ENCODE measurements at regions not wholly inside any gene's neighbourhood (a gene's known extent, or its start where the extent isn't known, plus 50 kb on each side); places are given as distances from the start of the nearest gene placed in this dataset.

DNA sequence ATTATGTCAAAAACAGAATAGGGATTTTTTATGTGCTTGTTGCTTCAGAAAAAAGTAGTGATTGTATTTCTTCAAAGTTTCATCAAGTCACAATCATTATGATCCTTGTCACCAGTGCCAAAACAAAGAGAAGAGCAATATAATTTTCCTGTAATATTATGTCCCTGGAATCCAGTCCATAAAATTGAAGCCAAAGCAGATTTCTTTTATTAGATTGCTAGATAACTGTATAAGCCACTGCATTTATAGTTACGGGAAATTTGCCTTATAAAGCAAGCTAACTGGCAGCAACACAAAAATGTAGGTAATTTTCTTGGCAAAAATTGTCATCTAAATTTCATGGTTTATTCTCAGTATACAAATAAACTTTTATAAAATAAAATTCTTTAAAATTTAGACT is 296.1 kb upstream of the ANKRD50 start:
- no peak for DNase-seq (ENCODE audit: low read depth)
- H3K4me3 ChIP-seq (ENCODE audit: low read depth, low read length), result no peak overlapping the region
- TF ChIP-seq, protein P1, sequence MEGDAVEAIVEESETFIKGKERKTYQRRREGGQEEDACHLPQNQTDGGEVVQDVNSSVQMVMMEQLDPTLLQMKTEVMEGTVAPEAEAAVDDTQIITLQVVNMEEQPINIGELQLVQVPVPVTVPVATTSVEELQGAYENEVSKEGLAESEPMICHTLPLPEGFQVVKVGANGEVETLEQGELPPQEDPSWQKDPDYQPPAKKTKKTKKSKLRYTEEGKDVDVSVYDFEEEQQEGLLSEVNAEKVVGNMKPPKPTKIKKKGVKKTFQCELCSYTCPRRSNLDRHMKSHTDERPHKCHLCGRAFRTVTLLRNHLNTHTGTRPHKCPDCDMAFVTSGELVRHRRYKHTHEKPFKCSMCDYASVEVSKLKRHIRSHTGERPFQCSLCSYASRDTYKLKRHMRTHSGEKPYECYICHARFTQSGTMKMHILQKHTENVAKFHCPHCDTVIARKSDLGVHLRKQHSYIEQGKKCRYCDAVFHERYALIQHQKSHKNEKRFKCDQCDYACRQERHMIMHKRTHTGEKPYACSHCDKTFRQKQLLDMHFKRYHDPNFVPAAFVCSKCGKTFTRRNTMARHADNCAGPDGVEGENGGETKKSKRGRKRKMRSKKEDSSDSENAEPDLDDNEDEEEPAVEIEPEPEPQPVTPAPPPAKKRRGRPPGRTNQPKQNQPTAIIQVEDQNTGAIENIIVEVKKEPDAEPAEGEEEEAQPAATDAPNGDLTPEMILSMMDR (conservative IDR thresholded peaks at IDR 0.05; ENCODE audit: low read depth, low read length), result no peak

DNA sequence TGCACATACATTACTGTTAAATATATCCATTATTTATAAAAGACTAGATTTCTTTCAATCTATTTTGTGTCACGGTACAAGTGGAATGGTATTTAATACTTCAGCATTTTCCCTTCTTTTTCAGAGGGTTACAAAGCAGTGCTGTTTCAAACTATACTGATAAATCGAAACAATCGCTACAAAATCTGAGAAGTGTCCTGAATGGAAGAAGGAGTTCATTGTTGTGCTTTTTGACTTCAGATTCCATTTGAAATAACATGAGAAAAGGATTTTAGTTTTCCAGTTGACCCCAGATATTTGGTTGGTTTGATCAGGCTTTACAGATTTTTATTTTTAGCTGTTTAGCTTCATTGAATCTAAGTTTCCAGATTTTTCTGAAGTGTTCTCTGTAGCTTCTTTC is 292.1 kb upstream of the ANKRD50 start:
- TF ChIP-seq, protein P1 (conservative IDR thresholded peaks at IDR 0.05; ENCODE audit: low read depth, low read length), result no peak
- no peak for DNase-seq (ENCODE audit: low read depth)
- H3K4me3 ChIP-seq (ENCODE audit: low read depth, low read length), result no peak overlapping the region

DNA sequence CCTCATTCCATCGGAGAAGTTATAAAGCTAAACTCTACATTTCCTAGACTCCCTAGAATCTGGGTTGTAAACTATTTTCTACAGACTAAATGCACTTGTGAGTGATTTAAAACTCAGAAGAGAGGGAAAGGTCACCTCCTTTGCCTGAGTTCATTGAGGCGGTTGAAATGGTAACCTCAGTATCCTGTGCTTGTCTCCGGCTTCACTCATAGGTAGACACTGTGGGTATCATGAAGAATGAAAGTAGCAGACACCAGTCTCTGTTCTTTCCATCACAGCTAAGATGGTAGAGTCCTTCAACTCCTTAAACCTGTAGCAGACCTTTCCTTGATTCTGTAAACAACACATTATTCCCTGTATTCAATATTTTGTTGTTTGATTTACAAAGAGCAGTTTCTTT is 291.3 kb upstream of the ANKRD50 start:
- no peak overlapping the region for H3K4me3 ChIP-seq (ENCODE audit: low read depth, low read length)
- TF ChIP-seq, protein P1 (conservative IDR thresholded peaks at IDR 0.05; ENCODE audit: low read depth, low read length), result no peak
- no peak for DNase-seq (ENCODE audit: low read depth)

DNA sequence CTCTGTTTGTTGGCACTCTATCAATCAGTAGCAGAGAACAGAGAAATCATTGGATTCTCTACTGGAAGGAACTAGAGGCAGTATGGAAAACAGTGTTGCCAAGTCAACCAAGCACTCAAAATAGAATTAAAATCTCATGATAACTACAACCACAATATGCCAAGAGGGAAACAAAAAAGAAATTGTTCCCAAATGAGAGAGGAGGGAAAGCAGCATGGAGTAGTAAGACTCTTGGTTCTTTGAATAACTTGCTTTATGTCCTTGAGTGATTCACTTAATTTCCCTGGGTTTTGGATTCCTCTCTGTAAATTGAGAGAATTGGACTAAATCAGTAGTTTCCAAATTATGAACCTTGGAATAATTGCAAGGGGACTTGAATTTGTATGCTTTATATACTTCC is 285.5 kb upstream of the ANKRD50 start:
- no peak overlapping the region for H3K4me3 ChIP-seq (ENCODE audit: low read depth, low read length)
- no peak for DNase-seq (ENCODE audit: low read depth)
- TF ChIP-seq, protein P1 (conservative IDR thresholded peaks at IDR 0.05; ENCODE audit: low read depth, low read length), result no peak

DNA sequence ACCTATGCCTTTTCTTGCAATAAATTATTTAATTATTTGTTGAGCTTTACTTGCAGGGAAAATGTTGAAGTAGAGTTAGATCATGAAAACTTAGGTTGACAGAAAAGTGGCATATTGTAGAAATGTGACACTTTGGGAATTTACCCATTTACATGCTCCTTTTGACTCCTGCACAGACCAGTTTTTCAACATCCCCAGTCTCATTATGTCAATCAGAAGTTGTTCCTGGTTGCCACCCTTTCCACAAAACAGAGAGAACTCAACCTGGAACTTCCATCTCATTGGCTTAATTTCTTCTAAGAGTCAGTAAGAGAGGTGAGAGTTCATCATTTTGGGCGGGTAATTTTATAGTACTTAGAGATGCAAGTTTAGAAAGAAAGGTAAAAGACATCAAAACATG is 284.6 kb upstream of the ANKRD50 start:
- DNase-seq (ENCODE audit: low read depth), result no peak
- TF ChIP-seq, protein P1 (conservative IDR thresholded peaks at IDR 0.05; ENCODE audit: low read depth, low read length), result no peak
- H3K4me3 ChIP-seq (ENCODE audit: low read depth, low read length), result no peak overlapping the region

GRCh38 chr4:124993838-124994237 is 281.3 kb upstream of the ANKRD50 start:
- TF ChIP-seq, protein P1 (conservative IDR thresholded peaks at IDR 0.05; ENCODE audit: low read depth, low read length), result no peak
- H3K4me3 ChIP-seq (ENCODE audit: low read depth, low read length), result no peak overlapping the region
- no peak for DNase-seq (ENCODE audit: low read depth)

- TF ChIP-seq, protein P1 (conservative IDR thresholded peaks at IDR 0.05; ENCODE audit: low read depth, low read length), result no peak
- DNase-seq (ENCODE audit: low read depth), result no peak
- no peak overlapping the region for H3K4me3 ChIP-seq (ENCODE audit: low read depth, low read length)
Measured at GRCh38 chr4:124990398-124990797, 277.9 kb upstream of the ANKRD50 start.

Measured in choroid plexus epithelial cell (primary cell).